ENCODE measurements at regions not wholly inside any gene's neighbourhood (a gene's known extent, or its start where the extent isn't known, plus 50 kb on each side); places are given as distances from the start of the nearest gene placed in this dataset.

GRCh38 chr19:30703645-30704044 lies 331.5 kb downstream of the ZNF536 start:
- TF ChIP-seq POLR2A (IDR thresholded peaks at IDR 0.05; ENCODE audit: low read length) = no peak
- TF ChIP-seq CTCF (IDR thresholded peaks at IDR 0.05) = no peak
- no peak for TF ChIP-seq JUN (IDR thresholded peaks at IDR 0.05)
- TF ChIP-seq FOSL2 (IDR thresholded peaks at IDR 0.05) = no peak
- TF ChIP-seq FOSL2 (CRISPR knock-in tag; IDR thresholded peaks at IDR 0.05) = no peak
- TF ChIP-seq ZNF302 (CRISPR knock-in tag; IDR thresholded peaks at IDR 0.05) = no peak
- no peak for TF ChIP-seq SMC3 (IDR thresholded peaks at IDR 0.05)
- no peak for TF ChIP-seq JUNB (IDR thresholded peaks at IDR 0.05)
- no peak for TF ChIP-seq PBX3 (IDR thresholded peaks at IDR 0.05)
- no peak for TF ChIP-seq TP53 (CRISPR knock-in tag; IDR thresholded peaks at IDR 0.05)
- no peak for TF ChIP-seq MAX (IDR thresholded peaks at IDR 0.05)
- no peak for TF ChIP-seq ZC3H11A (IDR thresholded peaks at IDR 0.05)
- TF ChIP-seq FOXS1 (CRISPR knock-in tag; IDR thresholded peaks at IDR 0.05) = no peak
- no peak for TF ChIP-seq ZFP36 (IDR thresholded peaks at IDR 0.05; ENCODE audit: borderline replicate concordance, partially characterized antibody)
- TF ChIP-seq ESRRA (IDR thresholded peaks at IDR 0.05; ENCODE audit: borderline replicate concordance, low read length) = no peak
